ENCODE measurements at regions not wholly inside any gene's neighbourhood (a gene's known extent, or its start where the extent isn't known, plus 50 kb on each side); places are given as distances from the start of the nearest gene placed in this dataset.
A peak's percentile ranks its signal among the peaks of the same experiment; 100 is the strongest.

DNA sequence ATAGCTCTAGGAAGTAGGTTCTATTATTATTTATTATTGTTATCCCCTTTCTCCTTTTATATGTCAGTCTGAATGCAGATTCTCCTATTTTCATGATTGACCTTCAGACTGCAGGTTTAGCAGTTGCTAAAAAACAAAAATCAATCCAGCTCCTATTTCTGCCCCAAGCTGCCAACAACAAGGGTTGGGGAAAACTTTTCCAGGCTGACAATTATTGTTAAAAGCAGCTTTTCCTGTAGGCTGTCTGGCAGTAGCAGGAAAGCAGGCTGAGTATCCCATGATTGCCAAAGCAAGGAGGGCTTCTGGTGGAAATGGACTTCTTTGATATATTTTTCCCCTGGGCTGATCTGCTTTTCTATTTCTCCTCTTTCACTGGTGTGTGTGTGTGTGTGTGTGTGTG lies 78.0 kb upstream of the CTLA4 start:
- DNase-seq (ENCODE audit: low spot score), result no peak

GRCh38 chr2:203790134-203790852 lies 77.3 kb upstream of the CTLA4 start:
- DNase-seq (ENCODE audit: low spot score), result no peak

GRCh38 chr2:203796248-203797010 lies 71.1 kb upstream of the CTLA4 start:
- DNase-seq (ENCODE audit: low spot score), result no peak

DNA sequence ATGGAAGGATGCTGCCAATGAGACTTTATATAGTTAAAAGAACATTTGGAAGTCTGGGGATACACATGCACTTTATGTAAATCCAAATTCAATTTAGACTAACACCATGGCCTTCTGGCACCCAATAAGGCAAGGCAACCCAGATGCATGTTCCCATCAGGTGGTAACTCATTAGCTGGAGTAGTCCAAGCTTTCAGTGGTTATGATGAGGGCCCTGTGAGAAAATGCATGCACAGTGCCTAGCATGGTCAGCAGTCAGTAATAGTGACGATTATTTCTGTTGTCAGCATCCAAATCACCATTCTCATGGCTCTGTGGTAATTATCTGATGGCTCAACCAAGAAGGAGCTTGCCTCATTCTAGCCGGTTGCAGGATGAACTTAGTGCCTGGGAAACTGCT lies 70.3 kb upstream of the CTLA4 start:
- DNase-seq (ENCODE audit: low spot score), result no peak

DNA sequence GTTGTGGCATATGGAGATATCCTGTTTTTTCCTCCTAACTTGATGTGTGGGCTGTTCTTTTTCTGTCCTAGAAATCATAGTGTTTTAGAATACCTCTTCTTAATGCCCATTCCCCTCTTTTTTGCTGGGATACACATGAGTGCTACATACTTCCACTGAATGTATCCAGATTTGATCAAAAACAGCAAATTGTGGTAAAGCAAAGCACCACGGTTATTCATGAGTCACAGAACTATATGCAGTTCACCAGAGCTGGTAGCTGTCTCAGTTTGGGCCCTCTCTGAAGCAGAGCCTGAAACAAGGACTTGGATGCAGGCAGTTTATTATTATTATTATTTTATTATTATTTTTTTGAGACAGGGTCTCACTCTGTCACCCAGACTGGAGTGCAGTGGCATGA lies 69.9 kb upstream of the CTLA4 start:
- no peak for DNase-seq (ENCODE audit: low spot score)

DNA sequence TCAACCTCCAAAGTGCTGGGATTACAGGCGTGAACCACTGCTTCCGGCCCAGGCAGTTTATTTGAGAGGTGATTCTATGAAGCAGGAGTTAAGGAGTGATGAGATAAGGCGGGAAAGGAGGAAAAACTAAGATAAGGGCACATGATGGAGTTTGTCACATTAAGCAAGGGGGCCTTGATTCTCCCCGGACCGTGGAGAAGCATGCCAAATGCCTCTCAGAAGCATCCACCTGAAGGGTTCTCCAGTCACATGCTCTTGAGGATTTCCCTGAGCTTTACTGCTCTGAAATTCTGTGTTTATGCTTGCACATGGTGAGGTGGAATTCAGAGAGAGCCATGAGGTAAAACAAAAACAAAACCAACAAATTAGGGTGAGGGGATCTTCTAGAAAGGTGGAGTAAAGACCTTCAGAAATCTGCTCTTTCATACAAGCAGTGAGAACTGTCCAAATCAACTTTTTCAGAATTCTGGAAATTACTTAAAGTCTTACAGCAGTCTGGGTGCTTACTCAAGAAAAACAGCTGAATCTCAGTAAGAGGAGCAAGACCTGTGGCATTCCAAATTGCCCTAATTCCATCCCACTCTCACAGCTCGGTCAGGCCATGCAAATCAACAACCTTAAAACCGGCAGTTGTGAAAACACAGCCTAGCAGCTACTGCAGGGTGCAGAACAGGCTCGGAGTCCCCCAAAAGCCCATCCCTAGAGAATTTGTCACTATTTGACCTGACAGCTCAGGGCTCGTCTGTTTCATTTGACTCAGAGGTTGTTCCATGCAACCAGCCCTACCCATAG lies 69.1 kb upstream of the CTLA4 start:
- no peak for DNase-seq (ENCODE audit: low spot score)

DNA sequence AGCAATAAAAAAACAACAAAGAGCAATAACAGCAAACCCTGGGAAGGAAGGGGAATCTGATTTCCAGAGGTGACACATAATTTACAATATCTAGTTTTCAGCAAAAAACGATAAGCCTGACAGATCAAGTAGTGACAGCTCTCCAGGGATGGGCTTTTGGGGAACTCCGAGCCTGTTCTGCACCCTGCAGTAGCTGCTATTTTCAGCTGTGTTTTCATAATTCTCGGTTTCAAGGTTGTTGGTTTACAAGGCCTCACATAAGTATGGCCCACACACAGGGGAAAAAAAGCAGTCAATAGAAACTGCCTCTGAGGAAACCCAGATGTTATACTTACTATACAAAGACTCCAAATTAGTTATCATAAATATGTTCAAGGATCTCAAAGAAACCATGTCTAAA lies 67.7 kb upstream of the CTLA4 start:
- no peak for DNase-seq (ENCODE audit: low spot score)

- DNase-seq (ENCODE audit: low spot score), result no peak
Measured at GRCh38 chr2:203800783-203801182, 66.8 kb upstream of the CTLA4 start.

DNA sequence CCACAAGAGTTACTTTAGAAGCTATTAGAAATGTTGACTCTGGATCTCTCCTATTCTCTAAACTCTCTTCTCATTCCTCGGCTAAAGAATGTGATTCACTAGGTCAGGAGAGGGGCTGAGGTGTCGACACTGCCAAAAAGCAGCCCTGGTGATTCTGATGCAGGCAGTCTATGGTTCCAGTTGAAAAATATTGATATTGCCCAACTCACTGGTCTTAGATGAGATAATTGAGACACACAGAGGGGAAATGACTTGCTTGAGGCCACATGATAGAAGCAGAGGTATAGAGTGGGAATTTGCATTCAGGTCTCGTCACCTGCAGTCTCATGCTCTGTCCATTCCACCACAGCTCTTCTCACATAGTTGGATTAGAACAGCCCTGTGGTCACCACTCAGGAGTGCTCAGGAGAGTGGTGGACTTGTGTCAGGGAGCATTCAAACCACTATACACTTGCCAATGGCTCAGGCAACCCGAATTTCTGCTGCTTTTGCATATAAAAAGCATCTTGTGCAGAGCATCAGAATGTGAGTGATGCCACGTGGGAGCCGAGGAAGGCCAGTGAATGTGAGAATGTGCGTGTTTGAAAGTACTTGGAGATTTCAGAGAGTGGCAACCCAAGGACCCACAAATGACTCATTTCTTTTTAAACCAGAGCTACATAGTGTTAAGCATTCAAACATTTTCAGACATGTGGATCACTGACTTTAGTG lies 65.1 kb upstream of the CTLA4 start:
- DNase-seq (ENCODE audit: low spot score), result no peak

GRCh38 chr2:203803053-203803429 lies 64.5 kb upstream of the CTLA4 start:
- no peak for DNase-seq (ENCODE audit: low spot score)

DNA sequence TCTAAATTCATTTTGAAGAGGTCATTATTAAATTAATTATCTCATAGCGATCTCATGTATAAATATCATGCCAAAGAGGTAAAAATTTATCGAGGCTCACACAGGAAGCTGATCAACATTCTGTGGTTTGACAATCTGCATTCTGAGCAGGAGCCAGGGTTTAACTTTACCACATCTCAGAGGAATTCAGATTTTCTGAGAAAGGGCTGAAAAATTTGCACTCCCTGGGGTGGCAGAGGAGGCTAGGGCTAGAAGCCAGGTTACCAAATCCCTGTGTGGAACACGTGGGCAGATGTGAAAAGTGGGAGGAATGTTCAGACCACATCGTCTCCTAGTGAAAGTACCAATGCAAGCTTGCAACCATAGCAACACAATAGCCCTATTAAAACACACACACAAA lies 63.5 kb upstream of the CTLA4 start:
- no peak for DNase-seq (ENCODE audit: low spot score)

DNA sequence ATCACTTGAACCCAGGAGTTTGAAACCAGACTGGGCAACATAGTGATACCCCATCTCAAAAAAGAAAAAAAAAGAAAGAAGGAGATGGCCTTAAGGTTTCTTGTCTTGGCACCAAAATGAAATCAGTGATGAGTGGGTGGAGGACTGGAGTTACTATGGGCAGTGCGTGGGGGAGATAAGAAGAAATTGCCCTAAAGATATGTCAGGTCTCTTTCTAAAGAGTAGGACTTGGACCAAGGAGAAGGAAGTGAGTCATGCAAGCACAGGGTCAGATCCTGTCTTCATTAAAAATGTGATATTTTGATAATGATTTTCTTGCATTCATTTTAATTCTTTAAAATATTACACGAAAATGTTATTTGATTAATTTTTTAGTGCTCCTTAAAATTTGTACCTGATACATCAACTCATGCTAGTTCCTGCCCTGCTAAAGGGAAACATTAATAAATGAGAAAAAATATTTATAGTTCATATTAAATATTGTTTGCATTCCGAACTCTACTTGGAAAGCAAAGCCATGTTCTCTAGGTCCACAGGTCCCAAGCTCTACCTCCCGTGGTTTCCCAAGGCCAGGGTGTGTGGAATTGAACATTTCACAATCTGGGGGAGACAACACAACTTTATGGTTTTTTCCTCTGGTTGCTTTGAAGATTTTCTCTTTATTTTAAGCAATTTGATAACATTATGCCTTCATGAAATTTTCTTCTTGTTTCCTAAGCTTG lies 62.6 kb upstream of the CTLA4 start:
- DNase-seq (ENCODE audit: low spot score), result no peak

DNA sequence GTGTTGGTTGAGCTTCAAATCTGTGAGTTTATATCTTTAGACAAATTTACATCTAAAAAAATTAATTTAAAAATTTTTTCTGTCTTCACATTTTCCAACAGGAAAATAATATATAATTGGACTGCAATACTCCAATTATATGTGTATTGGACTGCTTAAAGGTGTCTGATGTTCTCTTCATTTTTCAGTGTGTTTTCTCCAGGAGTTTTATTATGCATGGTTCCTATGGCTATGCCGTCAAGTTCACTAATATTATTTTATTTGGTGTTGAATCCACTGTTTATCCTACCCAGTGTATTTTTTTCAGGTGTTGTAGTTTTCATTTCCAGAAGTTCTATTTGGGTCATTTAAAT lies 62.1 kb upstream of the CTLA4 start:
- DNase-seq (ENCODE audit: low spot score), result no peak

DNA sequence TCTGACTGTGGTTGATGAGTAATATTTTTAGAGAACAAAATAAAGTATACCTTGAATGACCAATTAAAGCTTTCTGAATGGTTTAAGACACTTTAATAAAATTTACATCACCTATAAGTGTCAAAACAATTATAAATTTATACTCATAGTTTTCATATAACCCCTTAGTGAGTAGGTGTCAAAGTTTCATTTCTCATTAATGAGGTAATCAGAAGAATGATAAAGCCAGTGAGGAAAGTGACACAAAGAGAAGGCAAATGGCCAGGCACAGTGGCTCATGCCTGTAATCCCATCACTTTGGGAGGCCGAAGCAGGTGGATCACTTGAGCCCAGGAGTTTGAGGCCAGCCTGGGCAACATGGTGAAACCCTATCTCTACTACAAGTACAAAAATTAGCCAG lies 60.8 kb upstream of the CTLA4 start:
- no peak for DNase-seq (ENCODE audit: low spot score)

GRCh38 chr2:203808046-203808750 lies 59.4 kb upstream of the CTLA4 start:
- peak; percentile 4 for DNase-seq (ENCODE audit: low spot score)

DNA sequence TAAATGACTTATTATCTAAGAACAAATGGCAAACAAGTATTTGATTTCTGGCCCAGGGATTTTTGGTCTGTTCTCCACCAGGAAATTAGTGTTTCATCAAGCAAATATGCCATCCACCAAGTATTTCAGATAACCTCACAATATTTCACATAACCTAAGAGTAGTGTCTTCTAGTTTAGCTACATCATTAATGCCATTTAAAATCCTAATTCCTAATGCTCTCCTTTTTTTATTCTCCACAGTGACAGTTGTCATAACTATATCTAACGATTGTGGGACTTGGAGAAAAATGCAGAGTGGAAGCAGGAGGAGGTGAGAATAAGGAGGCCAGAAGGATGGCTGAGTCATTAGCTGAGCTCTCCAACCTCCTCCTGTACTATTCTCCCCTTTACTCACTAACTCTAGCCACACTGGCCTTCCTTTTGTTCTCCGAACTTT lies 58.5 kb upstream of the CTLA4 start:
- no peak for DNase-seq (ENCODE audit: low spot score)

GRCh38 chr2:203809991-203810510 lies 57.5 kb upstream of the CTLA4 start:
- DNase-seq (ENCODE audit: low spot score), result no peak

DNA sequence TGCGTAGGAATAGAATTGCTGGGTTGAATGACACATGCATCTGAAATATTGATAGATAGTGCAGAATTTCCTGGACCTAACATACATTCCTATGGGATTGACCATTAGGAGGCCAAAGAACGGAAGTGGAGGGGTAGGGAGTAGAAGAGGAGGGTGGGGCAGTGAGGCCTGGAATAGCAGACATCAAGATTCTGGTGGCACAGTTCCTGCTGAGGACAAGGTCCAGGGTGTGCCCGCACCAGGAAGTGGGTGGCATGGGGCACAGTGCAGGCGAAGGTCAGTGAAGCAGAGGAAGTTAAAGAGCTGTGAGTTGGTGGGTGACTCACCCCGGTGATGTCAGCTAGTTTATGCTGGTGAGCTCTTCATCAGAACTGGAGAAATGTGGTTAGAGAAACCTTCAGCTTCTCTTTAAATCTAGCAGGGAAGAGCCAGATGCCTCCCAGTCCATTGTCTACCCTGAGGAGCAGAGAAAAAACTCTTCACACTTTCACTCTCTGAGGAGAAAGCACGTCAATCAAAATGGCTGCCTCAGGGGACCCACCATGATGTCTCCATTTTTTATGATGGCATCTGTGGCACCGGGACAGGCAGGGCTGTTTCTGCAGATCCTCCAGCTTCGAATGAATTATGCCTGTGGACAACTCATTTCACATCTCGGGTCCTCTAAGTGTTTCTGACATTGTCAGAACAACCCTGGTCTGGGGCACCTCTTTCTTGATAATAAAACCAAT lies 55.9 kb upstream of the CTLA4 start:
- DNase-seq (ENCODE audit: low spot score), result no peak

DNA sequence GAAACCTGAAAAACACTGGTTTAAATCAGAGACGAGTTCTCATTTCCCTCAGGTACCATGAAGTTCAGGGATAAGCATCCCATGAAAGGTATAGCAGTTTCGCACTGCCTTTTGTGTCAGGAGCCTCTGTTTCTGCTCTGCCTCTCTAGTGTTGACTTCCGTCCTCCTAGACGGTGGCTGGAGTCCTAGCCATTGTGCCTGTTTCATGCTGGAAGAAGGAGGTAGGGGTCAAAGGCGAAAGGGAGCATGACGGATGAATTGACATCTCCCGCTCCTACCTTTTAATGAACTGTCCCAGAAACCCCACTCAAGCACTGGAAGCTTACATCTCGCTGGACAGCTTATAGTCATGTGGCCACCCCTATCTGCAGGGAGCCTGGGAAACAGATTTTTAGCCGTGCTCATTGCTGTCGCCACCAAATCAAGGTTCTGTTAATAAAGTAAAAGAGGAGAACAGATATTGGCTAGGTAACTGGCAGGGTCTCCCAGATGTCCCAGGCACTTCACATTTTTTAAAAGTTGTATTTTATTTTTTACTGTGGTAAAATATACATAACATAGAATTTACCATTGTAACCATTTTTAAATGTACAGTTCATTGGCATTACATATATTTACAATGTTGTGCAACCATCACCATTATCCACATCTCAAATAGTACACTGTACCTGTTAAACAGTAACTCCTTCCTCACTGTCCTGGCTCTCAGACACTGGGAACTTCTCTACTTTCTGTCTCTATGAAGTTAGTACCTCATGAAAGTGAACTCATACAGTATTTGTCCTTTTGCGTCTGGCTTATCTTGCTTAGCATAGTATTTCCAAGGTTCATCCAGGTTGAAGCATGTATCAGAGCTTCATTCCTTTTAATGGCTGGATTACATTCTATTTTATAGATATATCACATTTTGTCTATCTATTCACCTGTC lies 55.0 kb upstream of the CTLA4 start:
- no peak for DNase-seq (ENCODE audit: low spot score)

Measured in cerebellar cortex (tissue), 1 donor.